ENCODE measurements at regions not wholly inside any gene's neighbourhood (a gene's known extent, or its start where the extent isn't known, plus 50 kb on each side); places are given as distances from the start of the nearest gene placed in this dataset.

- no peak for TF ChIP-seq NFRKB (IDR thresholded peaks at IDR 0.05)
- TF ChIP-seq SP1 (IDR thresholded peaks at IDR 0.05) = no peak
- no peak for TF ChIP-seq PKNOX1 (IDR thresholded peaks at IDR 0.05)
- no peak for TF ChIP-seq BHLHE40 (IDR thresholded peaks at IDR 0.05; ENCODE audit: borderline replicate concordance)
- TF ChIP-seq HDGF (IDR thresholded peaks at IDR 0.05; ENCODE audit: borderline replicate concordance) = no peak
- no peak for TF ChIP-seq ZNF384 (IDR thresholded peaks at IDR 0.05)
- no peak for TF ChIP-seq FOXA1 (IDR thresholded peaks at IDR 0.05)
- TF ChIP-seq FOXK2 (IDR thresholded peaks at IDR 0.05) = no peak
- TF ChIP-seq FOXM1 (IDR thresholded peaks at IDR 0.05; ENCODE audit: borderline replicate concordance) = no peak
- no peak for TF ChIP-seq TARDBP (IDR thresholded peaks at IDR 0.05)
Measured at GRCh38 chr5:25334350-25334749, 689.6 kb upstream of the CDH10 start.
